Liver (tissue), 3 donors: ENCODE measurements at regions not wholly inside any gene's neighbourhood (a gene's known extent, or its start where the extent isn't known, plus 50 kb on each side); places are given as distances from the start of the nearest gene placed in this dataset.

Source experiments
- CTCF ChIP-seq: fragments of 150-350 bp; IDR thresholded peaks from 2 replicates; pipeline ENCODE4 v1.5.1; 2017; ENCODE audit warnings: improper control_type of control experiment, low read depth, low read length; ENCODE audit not compliant: missing input control
- GABPA ChIP-seq, 2 donors: IDR thresholded peaks in 1 of 2; conservative IDR thresholded peaks in 1 of 2; 2 replicates each; pipeline ENCODE4 v1.6.1; 2016; ENCODE audit warnings: antibody characterized with exemption in 2 of 2, mild to moderate bottlenecking in 1 of 2, moderate library complexity in 1 of 2
- MAX ChIP-seq: IDR thresholded peaks from 2 replicates; pipeline ENCODE4 v1.6.1; 2016; ENCODE audit warnings: antibody characterized with exemption
- NR2F2 ChIP-seq: IDR thresholded peaks from 2 replicates; pipeline ENCODE4 v1.6.1; 2016; ENCODE audit warnings: antibody characterized with exemption
- RAD21 ChIP-seq, 2 donors: IDR thresholded peaks; 2 replicates each; pipeline ENCODE4 v1.6.1; 2016; ENCODE audit warnings: antibody characterized with exemption in 2 of 2, mild to moderate bottlenecking in 2 of 2
- RXRA ChIP-seq, 2 donors: IDR thresholded peaks; 2 replicates each; pipeline ENCODE4 v1.6.1; 2017 to 2018; ENCODE audit warnings: antibody characterized with exemption in 2 of 2, mild to moderate bottlenecking in 1 of 2
- TAF1 ChIP-seq: conservative IDR thresholded peaks from 2 replicates; pipeline ENCODE4 v1.6.1; 2016; ENCODE audit warnings: antibody characterized with exemption, mild to moderate bottlenecking
- YY1 ChIP-seq: IDR thresholded peaks from 2 replicates; pipeline ENCODE4 v1.6.1; 2016; ENCODE audit warnings: antibody characterized with exemption, mild to moderate bottlenecking
- ZBTB33 ChIP-seq: IDR thresholded peaks from 2 replicates; pipeline ENCODE4 v1.6.1; 2016; ENCODE audit warnings: antibody characterized with exemption
- donor health status: healthy.
- donor health status: healthy.

- TF ChIP-seq TAF1 = no peak
- TF ChIP-seq GABPA (IDR thresholded peaks at IDR 0.05 in 1 of 2, conservative IDR thresholded peaks at IDR 0.05 in 1 of 2) = no peak
- no peak for TF ChIP-seq CTCF
- TF ChIP-seq MAX = no peak
- TF ChIP-seq RXRA (IDR thresholded peaks at IDR 0.05) = no peak
- no peak for TF ChIP-seq RAD21 (IDR thresholded peaks at IDR 0.05)
- TF ChIP-seq NR2F2 = no peak
- no peak for TF ChIP-seq YY1
- TF ChIP-seq ZBTB33 = no peak
These were observed 290.7 kb upstream of the FOLH1 start for GRCh38 chr11:49499117-49499516.
